Amniotic epithelial cell (primary cell): ENCODE measurements at regions not wholly inside any gene's neighbourhood (a gene's known extent, or its start where the extent isn't known, plus 50 kb on each side); places are given as distances from the start of the nearest gene placed in this dataset.
"Not testable (repeated sequence)": the region's sequence is repeated elsewhere in the genome, so short reads cannot be mapped to it uniquely, and the experiment has no call there.

Experiments
- DNase-seq: peaks from one replicate; pipeline ENCODE4 v3.0.0-alpha.2; 2010; ENCODE audit warnings: low read depth

- no peak for DNase-seq
Observed at GRCh38 chr12:75868501-75868900, 163.1 kb downstream of the PHLDA1 start.

GRCh38 chr12:75865315-75865714, 166.3 kb downstream of the PHLDA1 start:
- DNase-seq = no peak

GRCh38 chr12:75864161-75864560, 167.4 kb downstream of the PHLDA1 start:
- DNase-seq = no peak

DNA sequence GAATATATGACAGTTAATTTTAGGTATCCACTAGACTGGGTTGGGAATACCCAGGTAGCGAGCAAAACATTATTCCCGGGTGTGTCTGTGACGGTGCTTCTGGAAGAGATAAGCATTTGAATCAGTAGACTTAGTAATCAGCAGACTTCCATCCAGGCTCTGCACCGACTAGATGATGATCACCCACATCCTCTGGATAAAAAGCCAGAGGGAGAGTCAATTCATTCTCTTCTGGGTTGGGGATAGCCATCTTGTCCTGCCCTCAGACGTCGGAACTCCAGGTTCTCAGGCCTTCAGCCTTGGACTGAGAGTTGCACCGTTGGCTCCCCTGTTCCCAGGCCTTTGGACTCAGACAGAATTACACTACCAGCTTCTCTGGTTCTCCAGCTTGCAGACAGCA, 168.0 kb downstream of the PHLDA1 start:
- DNase-seq = peak; percentile 22

GRCh38 chr12:75862692-75863471, 168.7 kb downstream of the PHLDA1 start:
- DNase-seq = peak; percentile 79

DNA sequence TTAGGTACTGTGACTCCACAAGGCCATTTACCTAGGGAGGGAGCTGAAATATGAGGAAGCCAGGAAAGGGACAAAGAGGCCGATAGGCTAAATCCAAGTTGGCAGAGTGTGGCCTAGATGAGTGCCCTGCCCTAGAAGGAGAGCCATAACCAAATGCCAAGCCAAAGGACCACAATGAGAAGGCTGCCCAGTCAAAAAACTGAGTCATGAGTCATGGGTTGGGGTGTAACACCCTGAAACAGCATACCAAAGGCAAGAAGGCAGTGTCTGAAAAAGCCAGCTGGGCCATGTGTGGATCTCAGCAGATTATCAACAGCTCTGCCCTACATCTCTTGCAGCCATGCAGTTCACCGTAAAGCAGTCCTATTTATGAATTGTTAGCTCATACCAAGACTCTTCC, 171.7 kb downstream of the PHLDA1 start:
- DNase-seq = no peak

- peak; percentile 47 for DNase-seq
Observed at GRCh38 chr12:75856235-75856634, 175.3 kb downstream of the PHLDA1 start.

- no peak for DNase-seq
Observed at GRCh38 chr12:75855360-75855759, 176.2 kb downstream of the PHLDA1 start.

DNA sequence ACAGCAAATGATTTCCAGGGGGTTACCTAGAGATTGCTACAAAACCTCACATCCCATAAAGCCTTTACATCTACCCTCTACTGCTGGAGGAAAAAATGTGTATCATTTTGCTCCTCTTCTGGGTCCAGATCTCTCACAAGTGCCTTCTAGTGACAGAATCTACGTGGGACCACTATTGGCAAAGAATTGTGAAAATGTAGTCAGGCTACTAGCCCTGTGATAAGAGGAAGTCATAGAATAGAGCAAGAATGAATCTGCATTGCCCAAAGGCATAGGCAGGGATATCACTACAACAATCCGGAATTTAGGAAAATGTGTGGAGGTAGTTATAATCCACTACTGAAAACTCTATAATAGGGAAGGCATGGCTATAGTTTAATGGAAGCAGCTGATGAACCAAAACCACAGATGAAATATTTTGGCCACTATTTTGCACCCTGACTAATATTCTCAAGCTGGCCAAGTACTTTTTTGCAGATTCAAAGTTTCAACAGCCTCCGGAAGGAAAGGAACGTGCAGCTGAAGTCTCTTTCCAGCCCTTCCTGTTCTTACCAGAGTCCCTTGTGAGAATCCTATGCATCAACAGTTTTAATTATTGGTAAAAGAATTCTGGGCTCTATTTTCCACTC, 176.8 kb downstream of the PHLDA1 start:
- no peak for DNase-seq

- DNase-seq = not testable (repeated sequence)
Observed at GRCh38 chr12:75854137-75854536, 177.4 kb downstream of the PHLDA1 start.

GRCh38 chr12:75853626-75854025, 177.9 kb downstream of the PHLDA1 start:
- DNase-seq = no peak

GRCh38 chr12:75852956-75853355, 178.6 kb downstream of the PHLDA1 start:
- no peak for DNase-seq

DNA sequence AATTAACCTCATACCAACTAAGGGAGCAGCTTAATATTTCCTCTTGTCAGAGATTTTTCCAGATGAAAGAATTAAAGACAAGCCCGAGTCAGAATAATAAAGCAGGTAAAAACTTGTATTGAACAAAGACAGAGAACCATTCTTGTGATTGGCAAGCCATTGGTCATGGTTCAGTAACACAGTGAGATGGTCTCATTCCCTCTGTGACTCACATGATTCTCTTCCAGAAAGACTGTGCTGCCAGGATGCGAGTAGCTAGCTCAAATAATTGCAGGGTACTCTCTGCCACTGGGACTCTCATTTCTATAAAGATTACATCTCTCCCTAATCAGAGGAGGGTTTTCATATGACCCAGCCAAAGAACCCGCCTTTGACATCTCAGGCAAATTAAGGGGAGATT, 179.4 kb downstream of the PHLDA1 start:
- DNase-seq = no peak

- peak; percentile 82 for DNase-seq
Observed at GRCh38 chr12:75850721-75851462, 180.7 kb downstream of the PHLDA1 start.

- DNase-seq = no peak
Observed at GRCh38 chr12:75848961-75849360, 182.6 kb downstream of the PHLDA1 start.

DNA sequence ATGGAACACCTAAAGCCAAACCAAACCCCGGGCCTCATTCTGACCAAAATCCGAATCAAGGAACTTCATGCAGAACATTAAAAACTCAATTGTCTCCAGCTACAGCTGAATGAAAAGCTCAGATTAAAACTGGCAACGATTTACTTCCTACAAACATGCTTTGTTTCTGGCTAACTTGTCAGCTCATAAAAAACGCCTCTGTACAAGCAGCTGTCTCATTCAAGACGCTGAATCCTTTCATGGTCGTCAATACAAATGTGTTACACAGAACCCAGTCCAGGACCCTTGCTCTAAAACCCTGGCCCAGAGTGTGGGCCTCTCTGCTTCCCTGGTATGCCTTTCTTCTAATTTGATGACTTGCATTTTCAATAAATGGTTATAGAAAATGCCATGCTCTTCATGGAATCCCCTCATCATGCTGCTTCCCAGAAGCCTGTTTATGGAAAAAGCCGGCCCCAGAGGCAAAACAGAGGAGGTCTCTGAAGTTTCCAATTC, 183.1 kb downstream of the PHLDA1 start:
- no peak for DNase-seq

- no peak for DNase-seq
Observed at GRCh38 chr12:75846102-75846501, 185.5 kb downstream of the PHLDA1 start.

GRCh38 chr12:75844985-75845384, 186.6 kb downstream of the PHLDA1 start:
- no peak for DNase-seq

DNA sequence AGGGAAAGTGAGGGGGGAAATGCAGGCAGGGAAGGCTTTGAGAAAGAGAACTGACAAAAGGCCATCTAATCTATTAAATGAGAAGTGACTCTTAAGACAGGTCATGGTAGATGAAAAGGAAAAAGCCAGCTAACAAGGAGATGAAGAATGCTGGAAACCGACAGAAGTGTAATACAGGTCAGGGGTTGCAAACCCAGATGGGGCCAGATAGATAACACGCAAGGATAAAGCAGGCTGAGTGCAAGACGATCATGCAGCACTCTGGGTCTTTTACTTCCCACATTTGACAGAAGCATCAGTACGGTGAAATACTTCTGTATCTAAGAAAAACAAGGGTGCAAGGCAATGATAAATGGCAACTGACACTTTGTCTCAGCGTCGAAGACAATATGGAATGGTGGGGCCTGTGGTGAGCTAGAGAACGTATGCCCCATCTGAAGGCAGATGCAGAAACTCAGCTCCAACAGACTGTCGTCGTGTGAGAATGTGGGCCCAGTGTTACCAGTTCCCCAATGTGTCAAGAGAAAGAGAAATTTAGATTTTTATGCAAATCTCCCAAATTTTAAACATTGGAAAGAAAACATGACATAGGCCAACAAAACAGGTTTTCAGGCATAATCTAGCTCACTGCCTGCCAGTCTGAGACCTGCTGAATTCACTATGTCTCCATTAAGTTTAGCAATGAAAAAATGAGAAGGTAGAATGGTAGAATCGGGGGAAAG, 187.4 kb downstream of the PHLDA1 start:
- no peak for DNase-seq

DNA sequence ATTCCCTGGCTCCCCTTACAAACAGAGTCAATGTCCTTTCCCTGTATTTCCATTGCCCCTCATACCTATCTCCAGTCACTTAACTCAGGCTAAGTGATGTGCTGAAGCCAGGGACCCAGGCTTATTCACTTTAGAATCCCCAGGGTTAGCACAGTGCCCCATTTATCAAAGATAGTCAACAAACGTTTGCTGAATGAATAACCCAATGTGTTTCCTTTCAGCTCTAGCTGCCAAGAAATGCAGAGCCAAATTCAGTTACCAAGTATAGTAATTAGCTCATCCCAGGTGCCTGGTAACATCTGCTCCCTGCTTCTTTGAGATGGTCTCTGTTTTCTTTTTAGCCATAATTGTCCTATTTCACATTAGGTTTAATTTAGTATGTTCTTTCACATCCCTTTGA, 189.5 kb downstream of the PHLDA1 start:
- DNase-seq = no peak

GRCh38 chr12:75840994-75841355, 190.6 kb downstream of the PHLDA1 start:
- DNase-seq = no peak

GRCh38 chr12:75838309-75838708, 193.3 kb downstream of the PHLDA1 start:
- DNase-seq = no peak
